H9 (cell line): ENCODE measurements at regions not wholly inside any gene's neighbourhood (a gene's known extent, or its start where the extent isn't known, plus 50 kb on each side); places are given as distances from the start of the nearest gene placed in this dataset.

ENCODE experiments used
- DNase-seq: peaks from one replicate; pipeline ENCODE4 v3.0.0-alpha.2; 2017
- H2AFZ ChIP-seq: one replicate; pipeline ENCODE4 v1.6.1; 2013; ENCODE audit warnings: mild to moderate bottlenecking, low read length, control low read depth, moderate library complexity
- H2AK5ac ChIP-seq: 2 replicates; pipeline ENCODE4 v1.6.1; 2013; ENCODE audit warnings: low read length, control low read depth, mixed read lengths; ENCODE audit not compliant: insufficient read length
- H2BK120ac ChIP-seq: one replicate; pipeline ENCODE4 v1.6.1; 2013; ENCODE audit warnings: low read depth, mild to moderate bottlenecking, low read length, control low read depth, inconsistent platforms; ENCODE audit not compliant: poor library complexity, severe bottlenecking
- H2BK12ac ChIP-seq: 2 replicates; pipeline ENCODE4 v1.6.1; 2013; ENCODE audit warnings: low read length, control low read depth, mixed read lengths, low read depth; ENCODE audit not compliant: insufficient read length
- H2BK15ac ChIP-seq: 2 replicates; pipeline ENCODE4 v1.6.1; 2013; ENCODE audit warnings: low read depth, low read length, control low read depth
- H2BK20ac ChIP-seq: one replicate; pipeline ENCODE4 v1.6.1; 2013; ENCODE audit warnings: low read depth, mild to moderate bottlenecking, low read length, control low read depth, inconsistent platforms; ENCODE audit not compliant: poor library complexity, severe bottlenecking
- H2BK5ac ChIP-seq: 2 replicates; pipeline ENCODE4 v1.6.1; 2013; ENCODE audit warnings: low read length, control low read depth, mixed read lengths; ENCODE audit not compliant: insufficient read length
- H3K14ac ChIP-seq: 2 replicates; pipeline ENCODE4 v1.6.1; 2013; ENCODE audit warnings: low read length, control low read depth; ENCODE audit not compliant: insufficient read depth
- H3K18ac ChIP-seq: 2 replicates; pipeline ENCODE4 v1.6.1; 2013; ENCODE audit warnings: low read depth, mild to moderate bottlenecking, mixed read lengths, low read length, control low read depth; ENCODE audit not compliant: insufficient read length
- H3K23ac ChIP-seq: 2 replicates; pipeline ENCODE4 v1.6.1; 2013; ENCODE audit warnings: low read length, control low read depth, mixed read lengths, low read depth; ENCODE audit not compliant: insufficient read length
- H3K23me2 ChIP-seq: 2 replicates; pipeline ENCODE4 v1.6.1; 2013; ENCODE audit warnings: low read depth, mild to moderate bottlenecking, mixed read lengths, low read length, control low read depth; ENCODE audit not compliant: insufficient read length, poor library complexity, severe bottlenecking
- H3K27ac ChIP-seq: 2 replicates; pipeline ENCODE4 v1.5.1; 2013; ENCODE audit warnings: low read length, control low read depth, mixed read lengths, low read depth; ENCODE audit not compliant: insufficient read length
- H3K27me3 ChIP-seq: 2 replicates; pipeline ENCODE4 v1.6.1; 2013; ENCODE audit warnings: low read length, control low read depth, inconsistent platforms; ENCODE audit not compliant: insufficient read depth
- H3K4ac ChIP-seq: 2 replicates; pipeline ENCODE4 v1.6.1; 2013; ENCODE audit warnings: low read depth, mild to moderate bottlenecking, control low read depth, inconsistent platforms, low read length, moderate library complexity
- H3K4me1 ChIP-seq: 2 replicates; pipeline ENCODE4 v1.6.1; 2013; ENCODE audit warnings: low read length, control low read depth, inconsistent platforms; ENCODE audit not compliant: insufficient read depth
- H3K4me2 ChIP-seq: 2 replicates; pipeline ENCODE4 v1.6.1; 2013; ENCODE audit warnings: low read length, control low read depth, mixed read lengths; ENCODE audit not compliant: insufficient read length, insufficient read depth
- H3K56ac ChIP-seq: 2 replicates; pipeline ENCODE4 v1.6.1; 2013; ENCODE audit warnings: low read depth, mild to moderate bottlenecking, mixed read lengths, low read length, control low read depth; ENCODE audit not compliant: insufficient read length
- H3K79me1 ChIP-seq: 2 replicates; pipeline ENCODE4 v1.6.1; 2013; ENCODE audit warnings: low read depth, mild to moderate bottlenecking, moderate library complexity, low read length, control low read depth, inconsistent platforms; ENCODE audit not compliant: insufficient read depth, poor library complexity, severe bottlenecking
- H3K79me2 ChIP-seq: 2 replicates; pipeline ENCODE4 v1.6.1; 2013; ENCODE audit warnings: low read length, control low read depth, inconsistent platforms; ENCODE audit not compliant: insufficient read depth
- H3K9ac ChIP-seq: 2 replicates; pipeline ENCODE4 v1.6.1; 2013; ENCODE audit warnings: low read length, control low read depth, mixed read lengths; ENCODE audit not compliant: insufficient read length; ENCODE audit errors: extremely low read depth
- H3K9me3 ChIP-seq: one replicate; pipeline ENCODE4 v1.6.1; 2013; ENCODE audit warnings: low read depth, low read length, inconsistent platforms; ENCODE audit not compliant: control insufficient read depth
- H3T11ph ChIP-seq: one replicate; pipeline ENCODE4 v1.6.1; 2013; ENCODE audit warnings: mild to moderate bottlenecking, low read length, control low read depth, inconsistent platforms
- H4K20me1 ChIP-seq: one replicate; pipeline ENCODE4 v1.6.1; 2013; ENCODE audit not compliant: control insufficient read depth, insufficient read length, insufficient read depth
- H4K5ac ChIP-seq: 2 replicates; pipeline ENCODE4 v1.6.1; 2013; ENCODE audit warnings: low read depth, mild to moderate bottlenecking, mixed read lengths, low read length, control low read depth; ENCODE audit not compliant: insufficient read length
- H4K8ac ChIP-seq: replicated peaks from 2 replicates; pipeline ENCODE4 v1.6.1; 2013; ENCODE audit warnings: low read length, control low read depth, mixed read lengths, low read depth; ENCODE audit not compliant: insufficient read length
- H4K91ac ChIP-seq: 2 replicates; pipeline ENCODE4 v1.6.1; 2013; ENCODE audit warnings: low read depth, mild to moderate bottlenecking, moderate library complexity, mixed read lengths, low read length, control low read depth; ENCODE audit not compliant: insufficient read length
- H3K27ac Mint-ChIP-seq, 3 experiments: 2 replicates in 2 of 3; 3 replicates in 1 of 3; pipeline ENCODE4 v1.8.0; 2020 to 2021; ENCODE audit warnings: mixed read lengths in 3 of 3, mild to moderate bottlenecking in 1 of 3, moderate library complexity in 1 of 3
- H3K27me3 Mint-ChIP-seq: 2 replicates; pipeline ENCODE4 v1.8.0; 2021; ENCODE audit warnings: low read depth, mild to moderate bottlenecking, moderate library complexity, mixed read lengths
- H3K36me3 Mint-ChIP-seq, 3 experiments: 2 replicates in 2 of 3; 3 replicates in 1 of 3; pipeline ENCODE4 v1.8.0; 2020 to 2021; ENCODE audit warnings: low read depth in 3 of 3, mixed read lengths in 3 of 3; ENCODE audit not compliant: insufficient read depth in 1 of 3
- H3K4me1 Mint-ChIP-seq, 2 experiments: 2 replicates each; pipeline ENCODE4 v1.8.0; 2020; ENCODE audit warnings: mixed read lengths in 2 of 2
- H3K4me3 Mint-ChIP-seq, 2 experiments: 2 replicates in 1 of 2; 3 replicates in 1 of 2; pipeline ENCODE4 v1.8.0; 2020 to 2021; ENCODE audit warnings: mild to moderate bottlenecking in 2 of 2, mixed read lengths in 2 of 2, moderate library complexity in 1 of 2
- H3K9me3 Mint-ChIP-seq, 2 experiments: 2 replicates in 1 of 2; 3 replicates in 1 of 2; pipeline ENCODE4 v1.8.0; 2020; ENCODE audit warnings: mild to moderate bottlenecking in 2 of 2, mixed read lengths in 2 of 2, moderate library complexity in 1 of 2
- WGBS: extraction: QIAGEN DNeasy Blood & Tissue Kit; methylation state at CpG from one replicate; pipeline ENCODE4 v1.1.7; 2013; ENCODE audit warnings: missing lambda C conversion rate, low lambda C conversion rate, mixed read lengths; ENCODE audit not compliant: insufficient read length; ENCODE audit errors: extremely low coverage; 5-methylcytosine and 5-hydroxymethylcytosine counted together
- TF ChIP-seq, protein P1 (sequence below): fragments of 200-600 bp; sonication (generic); conservative IDR thresholded peaks from 3 replicates; pipeline ENCODE4 v1.8.0; 2021; ENCODE audit warnings: antibody characterized with exemption, mild to moderate bottlenecking

- no peak overlapping the region for H2BK20ac ChIP-seq
- no peaks in the 10 kb centered on the region for H3K79me1 ChIP-seq
- H3K23ac ChIP-seq = no peak overlapping the region
- no peak overlapping the region for H3K4me2 ChIP-seq
- no peak overlapping the region for H2BK12ac ChIP-seq
- H3K4me1 Mint-ChIP-seq = peaks cover 31% of the 10 kb centered on the region in 2 experiments
- H2BK5ac ChIP-seq = no peak overlapping the region
- no peaks in the 10 kb centered on the region; the same call in 1 of the 2 replicates for H3K79me2 ChIP-seq
- H4K91ac ChIP-seq = no peak overlapping the region
- H3K27me3 ChIP-seq = no peaks in the 10 kb centered on the region
- TF ChIP-seq, protein P1, sequence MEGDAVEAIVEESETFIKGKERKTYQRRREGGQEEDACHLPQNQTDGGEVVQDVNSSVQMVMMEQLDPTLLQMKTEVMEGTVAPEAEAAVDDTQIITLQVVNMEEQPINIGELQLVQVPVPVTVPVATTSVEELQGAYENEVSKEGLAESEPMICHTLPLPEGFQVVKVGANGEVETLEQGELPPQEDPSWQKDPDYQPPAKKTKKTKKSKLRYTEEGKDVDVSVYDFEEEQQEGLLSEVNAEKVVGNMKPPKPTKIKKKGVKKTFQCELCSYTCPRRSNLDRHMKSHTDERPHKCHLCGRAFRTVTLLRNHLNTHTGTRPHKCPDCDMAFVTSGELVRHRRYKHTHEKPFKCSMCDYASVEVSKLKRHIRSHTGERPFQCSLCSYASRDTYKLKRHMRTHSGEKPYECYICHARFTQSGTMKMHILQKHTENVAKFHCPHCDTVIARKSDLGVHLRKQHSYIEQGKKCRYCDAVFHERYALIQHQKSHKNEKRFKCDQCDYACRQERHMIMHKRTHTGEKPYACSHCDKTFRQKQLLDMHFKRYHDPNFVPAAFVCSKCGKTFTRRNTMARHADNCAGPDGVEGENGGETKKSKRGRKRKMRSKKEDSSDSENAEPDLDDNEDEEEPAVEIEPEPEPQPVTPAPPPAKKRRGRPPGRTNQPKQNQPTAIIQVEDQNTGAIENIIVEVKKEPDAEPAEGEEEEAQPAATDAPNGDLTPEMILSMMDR = no peak
- H4K20me1 ChIP-seq = no peaks in the 10 kb centered on the region
- H3K4me1 ChIP-seq = peaks cover 14% of the 10 kb centered on the region
- peak overlapping the region in 1 of 3 experiments; percentile 36; a peak in 2 of 7 replicates for H3K27ac Mint-ChIP-seq
- no peak overlapping the region for H4K8ac ChIP-seq
- no peak overlapping the region for H3K18ac ChIP-seq
- H4K5ac ChIP-seq = no peak overlapping the region
- H3K9ac ChIP-seq = no peak overlapping the region
- H2BK120ac ChIP-seq = no peak overlapping the region
- peaks cover 0 to 3% (median 2%) of the 10 kb centered on the region in 3 experiments; a peak in 2 of 7 replicates for H3K36me3 Mint-ChIP-seq
- H3K27ac ChIP-seq = no peak overlapping the region
- H3K9me3 ChIP-seq = no peaks in the 10 kb centered on the region
- no peaks in the 10 kb centered on the region; the same call in 1 of the 2 replicates for H3K27me3 Mint-ChIP-seq
- H2AFZ ChIP-seq = no peak overlapping the region
- no CpG with 5 or more reads among the region's 1 CpG for WGBS
- peaks cover 31 to 37% of the 10 kb centered on the region in 2 experiments for H3K9me3 Mint-ChIP-seq
- no peak overlapping the region for H3T11ph ChIP-seq
- no peaks in the 10 kb centered on the region for H3K23me2 ChIP-seq
- DNase-seq = no peak
- no peak overlapping the region for H3K4me3 Mint-ChIP-seq
- H3K14ac ChIP-seq = no peak overlapping the region
- no peak overlapping the region for H3K4ac ChIP-seq
- H3K56ac ChIP-seq = no peak overlapping the region
- H2AK5ac ChIP-seq = no peak overlapping the region
- H2BK15ac ChIP-seq = no peak overlapping the region
These were observed 141.1 kb upstream of the MID1 start for GRCh38 chrX:10761447-10761846.
